IMR-90 (cell line): ENCODE measurements at regions not wholly inside any gene's neighbourhood (a gene's known extent, or its start where the extent isn't known, plus 50 kb on each side); places are given as distances from the start of the nearest gene placed in this dataset.

Source experiments
- ATAC-seq: fragments of 200-7000 bp; cut with Tn5 transposase; 2 replicates; pipeline ENCODE4 v1.9.1; 2020; ENCODE audit warnings: low read depth, mild to moderate bottlenecking, moderate library complexity
- BruUV-seq: library from RNA; stranded (reverse); fragments of 400-500 nt; replicated peaks from 2 replicates; lab custom pipeline; 2021; lab: Mats Ljungman, UMichigan
- CTCF ChIA-PET: fragments of 300-600 bp; formaldehyde crosslinking; extraction: SDS; loops from one replicate; lab custom pipeline; 2021; ENCODE audit warnings: antibody characterized with exemption; lab: Yijun Ruan, JAX
- POLR2A ChIA-PET: fragments of 300-600 bp; sonication (Branson Sonifier 250); formaldehyde crosslinking; loops from one replicate; lab custom pipeline; 2022; ENCODE audit warnings: antibody characterized with exemption; ENCODE audit not compliant: unreplicated experiment; lab: Charles Lee
- DNase-seq: peaks from one replicate; pipeline ENCODE4 v3.0.0; 2013
- H2AFZ ChIP-seq: replicated peaks from 2 replicates; pipeline ENCODE3; 2013; ENCODE audit warnings: low read length, mild to moderate bottlenecking; ENCODE audit not compliant: poor library complexity
- H2AK5ac ChIP-seq: 2 replicates; pipeline ENCODE4 v1.6.1; 2013; ENCODE audit warnings: low read depth, low read length, inconsistent platforms
- H2AK9ac ChIP-seq: replicated peaks from 2 replicates; pipeline ENCODE3; 2013; ENCODE audit warnings: mild to moderate bottlenecking, low read depth, low read length, moderate library complexity; ENCODE audit not compliant: poor library complexity
- H2BK120ac ChIP-seq: 2 replicates; pipeline ENCODE4 v1.6.1; 2013; ENCODE audit warnings: low read depth, low read length, inconsistent platforms
- H2BK15ac ChIP-seq: 3 replicates; pipeline ENCODE4 v1.6.1; 2013; ENCODE audit warnings: low read depth, low read length, inconsistent platforms
- H2BK20ac ChIP-seq: 2 replicates; pipeline ENCODE4 v1.6.1; 2013; ENCODE audit warnings: low read depth, mild to moderate bottlenecking, inconsistent platforms, low read length, moderate library complexity
- H2BK5ac ChIP-seq: 2 replicates; pipeline ENCODE4 v1.6.1; 2013; ENCODE audit warnings: mild to moderate bottlenecking, low read depth, low read length, inconsistent platforms; ENCODE audit not compliant: poor library complexity, severe bottlenecking
- H3K14ac ChIP-seq: replicated peaks from 2 replicates; pipeline ENCODE4 v1.6.1; 2013; ENCODE audit warnings: low read depth, low read length, inconsistent platforms
- H3K18ac ChIP-seq: 2 replicates; pipeline ENCODE4 v1.6.1; 2013; ENCODE audit warnings: low read depth, low read length, control low read depth
- H3K23ac ChIP-seq: 2 replicates; pipeline ENCODE4 v1.6.1; 2013; ENCODE audit warnings: low read depth, low read length, inconsistent platforms
- H3K27ac ChIP-seq: 2 replicates; pipeline ENCODE4 v1.5.1; 2013; ENCODE audit warnings: mild to moderate bottlenecking, control low read depth, low read length; ENCODE audit not compliant: insufficient read depth
- H3K27me3 ChIP-seq: 2 replicates; pipeline ENCODE4 v1.6.1; 2013; ENCODE audit warnings: low read length; ENCODE audit not compliant: control insufficient read depth, insufficient read depth
- H3K36me3 ChIP-seq: 2 replicates; pipeline ENCODE4 v1.6.1; 2013; ENCODE audit warnings: low read length, mixed read lengths; ENCODE audit not compliant: control insufficient read depth, insufficient read depth
- H3K4ac ChIP-seq: 2 replicates; pipeline ENCODE4 v1.6.1; 2013; ENCODE audit warnings: low read depth, low read length, inconsistent platforms
- H3K4me1 ChIP-seq: 2 replicates; pipeline ENCODE4 v1.6.1; 2013; ENCODE audit warnings: low read length, mixed read lengths; ENCODE audit not compliant: control insufficient read depth, insufficient read depth
- H3K4me2 ChIP-seq: 2 replicates; pipeline ENCODE4 v1.6.1; 2013; ENCODE audit warnings: low read depth, mild to moderate bottlenecking, control low read depth, low read length, moderate library complexity
- H3K4me3 ChIP-seq: 2 replicates; pipeline ENCODE4 v1.5.1; 2013; ENCODE audit warnings: low read depth, mild to moderate bottlenecking, control low read depth, low read length, moderate library complexity; ENCODE audit not compliant: insufficient read depth
- H3K56ac ChIP-seq: 2 replicates; pipeline ENCODE4 v1.6.1; 2013; ENCODE audit warnings: low read length, inconsistent platforms; ENCODE audit not compliant: insufficient read depth; ENCODE audit errors: extremely low read depth
- H3K79me1 ChIP-seq, 2 experiments: 2 replicates each; pipeline ENCODE4 v1.6.1; 2013; ENCODE audit warnings: low read length in 2 of 2, inconsistent platforms in 1 of 2, low read depth in 1 of 2
- H3K9ac ChIP-seq: 2 replicates; pipeline ENCODE4 v1.6.1; 2013; ENCODE audit warnings: low read depth, low read length, control low read depth
- H3K9me1 ChIP-seq: 2 replicates; pipeline ENCODE4 v1.6.1; 2013; ENCODE audit warnings: low read length, inconsistent platforms; ENCODE audit not compliant: insufficient read depth
- H3K9me3 ChIP-seq: 2 replicates; pipeline ENCODE4 v1.6.1; 2013; ENCODE audit warnings: low read length; ENCODE audit not compliant: control insufficient read depth, insufficient read depth
- H4K20me1 ChIP-seq: 2 replicates; pipeline ENCODE4 v1.6.1; 2013; ENCODE audit warnings: low read length, inconsistent platforms; ENCODE audit not compliant: insufficient read depth
- H4K5ac ChIP-seq: 2 replicates; pipeline ENCODE4 v1.6.1; 2013; ENCODE audit warnings: mild to moderate bottlenecking, low read depth, low read length, control low read depth
- H4K8ac ChIP-seq, 2 experiments: 2 replicates each; pipeline ENCODE4 v1.6.1; 2013; ENCODE audit warnings: low read depth in 2 of 2, low read length in 2 of 2, control low read depth in 1 of 2, inconsistent platforms in 1 of 2
- H4K91ac ChIP-seq: 2 replicates; pipeline ENCODE4 v1.6.1; 2013; ENCODE audit warnings: low read depth, low read length, inconsistent platforms; ENCODE audit not compliant: insufficient read depth
- BHLHE40 ChIP-seq: fragments of 150-350 bp; IDR thresholded peaks from 2 replicates; pipeline ENCODE4 v1.6.1; 2016; ENCODE audit warnings: mild to moderate bottlenecking, low read depth, low read length
- CEBPB ChIP-seq: IDR thresholded peaks from 2 replicates; pipeline ENCODE4 v1.6.1; 2012; ENCODE audit warnings: low read depth, low read length, improper control_type of control experiment
- CHD1 ChIP-seq: IDR thresholded peaks from 2 replicates; pipeline ENCODE4 v1.6.1; 2012; ENCODE audit warnings: low read depth, low read length, improper control_type of control experiment
- ELK1 ChIP-seq: fragments of 150-350 bp; IDR thresholded peaks from 2 replicates; pipeline ENCODE4 v1.6.1; 2016; ENCODE audit warnings: low read depth, mild to moderate bottlenecking, low read length, moderate library complexity, borderline replicate concordance
- FOS ChIP-seq: fragments of 150-350 bp; IDR thresholded peaks from 2 replicates; pipeline ENCODE4 v1.6.1; 2016; ENCODE audit warnings: low read depth, low read length
- MAFK ChIP-seq: IDR thresholded peaks from 2 replicates; pipeline ENCODE4 v1.6.1; 2012; ENCODE audit warnings: low read depth, low read length, improper control_type of control experiment
- MAZ ChIP-seq: IDR thresholded peaks from 2 replicates; pipeline ENCODE4 v1.6.1; 2012; ENCODE audit warnings: low read depth, mild to moderate bottlenecking, low read length, improper control_type of control experiment, moderate library complexity, borderline replicate concordance
- MXI1 ChIP-seq: IDR thresholded peaks from 2 replicates; pipeline ENCODE4 v1.6.1; 2012; ENCODE audit warnings: low read depth, mild to moderate bottlenecking, low read length, moderate library complexity, borderline replicate concordance
- NFE2L2 ChIP-seq: fragments of 150-350 bp; IDR thresholded peaks from 2 replicates; pipeline ENCODE4 v1.6.1; 2016; ENCODE audit warnings: low read depth, mild to moderate bottlenecking, low read length
- POLR2A ChIP-seq: IDR thresholded peaks from 2 replicates; pipeline ENCODE4 v1.6.1; 2012; ENCODE audit warnings: mild to moderate bottlenecking, low read depth, low read length
- RAD21 ChIP-seq: IDR thresholded peaks from 2 replicates; pipeline ENCODE4 v1.6.1; 2012; ENCODE audit warnings: low read length, improper control_type of control experiment
- RFX5 ChIP-seq: IDR thresholded peaks from 2 replicates; pipeline ENCODE4 v1.8.0; 2012; ENCODE audit warnings: low read depth, mild to moderate bottlenecking, low read length, moderate library complexity
- SMC3 ChIP-seq: fragments of 150-350 bp; IDR thresholded peaks from 2 replicates; pipeline ENCODE4 v1.6.1; 2016; ENCODE audit warnings: low read depth, mild to moderate bottlenecking, antibody characterized with exemption, low read length, moderate library complexity
- USF2 ChIP-seq: fragments of 150-350 bp; IDR thresholded peaks from 2 replicates; pipeline ENCODE4 v1.6.1; 2017; ENCODE audit warnings: mild to moderate bottlenecking, antibody characterized with exemption, low read length, low read depth
- WGBS, 2 experiments: methylation state at CpG; one replicate each; pipeline versions ENCODE4 v1.1.5 to v1.1.7; 2013; ENCODE audit warnings: missing lambda C conversion rate in 2 of 2; ENCODE audit not compliant: insufficient read length in 1 of 2; ENCODE audit errors: extremely low coverage in 2 of 2; 5-methylcytosine and 5-hydroxymethylcytosine counted together
- dilution Hi-C: fragments of 300-500 bp; cut with HindIII; formaldehyde crosslinking; loops from one replicate; pipeline ENCODE4 v1.14.3; 2018; ENCODE audit warnings: low sequenced_read_pairs; ENCODE audit not compliant: unreplicated experiment
- in situ Hi-C: fragments of 300-500 bp; cut with MboI; formaldehyde crosslinking; loops from 3 replicates; pipeline ENCODE4 v1.14.3; 2019; ENCODE audit warnings: low sequenced_read_pairs, inconsistent platforms, mixed read lengths
- intact Hi-C: fragments of 100-400 bp; cut with micrococcal nuclease; formaldehyde crosslinking; loops from 2 replicates; pipeline ENCODE4 v1.10.0; 2022
- TF ChIP-seq, protein P1 (sequence below): conservative IDR thresholded peaks from 2 replicates; pipeline ENCODE4 v1.5.1; 2012; ENCODE audit warnings: mild to moderate bottlenecking, low read depth, low read length, improper control_type of control experiment

- no peak overlapping the region for H2BK20ac ChIP-seq
- POLR2A ChIA-PET: no interaction called here
- H2AK9ac ChIP-seq: no peak overlapping the region
- no peaks in the 10 kb centered on the region for H3K27me3 ChIP-seq
- no peak overlapping the region for H4K5ac ChIP-seq
- no peak overlapping the region for H4K91ac ChIP-seq
- H3K9me1 ChIP-seq: no peaks in the 10 kb centered on the region
- H3K27ac ChIP-seq: no peak overlapping the region
- no peak overlapping the region for H3K14ac ChIP-seq
- CTCF ChIA-PET: no interaction called here
- no peak overlapping the region for H3K4ac ChIP-seq
- intact Hi-C loops (no loop called here), in situ Hi-C loops (no loop called here), dilution Hi-C loops (no loop called here)
- H3K79me1 ChIP-seq: no peaks in the 10 kb centered on the region
- no peak for ATAC-seq
- H2BK5ac ChIP-seq: no peak overlapping the region
- H3K4me1 ChIP-seq: no peaks in the 10 kb centered on the region
- H2AFZ ChIP-seq: no peak overlapping the region
- H3K23ac ChIP-seq: no peak overlapping the region
- no peak overlapping the region for H3K18ac ChIP-seq
- no peak overlapping the region for H3K4me2 ChIP-seq
- H3K36me3 ChIP-seq: no peaks in the 10 kb centered on the region
- no peak overlapping the region for H3K9ac ChIP-seq
- no peaks in the 10 kb centered on the region for H3K9me3 ChIP-seq
- no peak overlapping the region for H2BK15ac ChIP-seq
- H3K56ac ChIP-seq: no peak overlapping the region
- no peak overlapping the region for H4K8ac ChIP-seq
- BruUV-seq: no TSS peak
- H3K4me3 ChIP-seq: no peak overlapping the region
- WGBS, 2 experiments: no CpG with 5 or more reads among the region's 3 CpGs
- no peak for DNase-seq
- H2AK5ac ChIP-seq: no peak overlapping the region
- H2BK120ac ChIP-seq: no peak overlapping the region
- TF ChIP-seq MXI1 (no peak), POLR2A (no peak), RFX5 (no peak), NFE2L2 (no peak), RAD21 (no peak), FOS (no peak), SMC3 (no peak), ELK1 (no peak), MAZ (no peak), CEBPB (no peak), MAFK (no peak), BHLHE40 (no peak), CHD1 (no peak), USF2 (no peak)
- TF ChIP-seq, protein P1, sequence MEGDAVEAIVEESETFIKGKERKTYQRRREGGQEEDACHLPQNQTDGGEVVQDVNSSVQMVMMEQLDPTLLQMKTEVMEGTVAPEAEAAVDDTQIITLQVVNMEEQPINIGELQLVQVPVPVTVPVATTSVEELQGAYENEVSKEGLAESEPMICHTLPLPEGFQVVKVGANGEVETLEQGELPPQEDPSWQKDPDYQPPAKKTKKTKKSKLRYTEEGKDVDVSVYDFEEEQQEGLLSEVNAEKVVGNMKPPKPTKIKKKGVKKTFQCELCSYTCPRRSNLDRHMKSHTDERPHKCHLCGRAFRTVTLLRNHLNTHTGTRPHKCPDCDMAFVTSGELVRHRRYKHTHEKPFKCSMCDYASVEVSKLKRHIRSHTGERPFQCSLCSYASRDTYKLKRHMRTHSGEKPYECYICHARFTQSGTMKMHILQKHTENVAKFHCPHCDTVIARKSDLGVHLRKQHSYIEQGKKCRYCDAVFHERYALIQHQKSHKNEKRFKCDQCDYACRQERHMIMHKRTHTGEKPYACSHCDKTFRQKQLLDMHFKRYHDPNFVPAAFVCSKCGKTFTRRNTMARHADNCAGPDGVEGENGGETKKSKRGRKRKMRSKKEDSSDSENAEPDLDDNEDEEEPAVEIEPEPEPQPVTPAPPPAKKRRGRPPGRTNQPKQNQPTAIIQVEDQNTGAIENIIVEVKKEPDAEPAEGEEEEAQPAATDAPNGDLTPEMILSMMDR: no peak
- H4K20me1 ChIP-seq: no peaks in the 10 kb centered on the region
Measured at GRCh38 chr2:35963824-35964223, 391.8 kb upstream of the CRIM1 start.
